ENCODE measurements at regions not wholly inside any gene's neighbourhood (a gene's known extent, or its start where the extent isn't known, plus 50 kb on each side); places are given as distances from the start of the nearest gene placed in this dataset.
A peak's percentile ranks its signal among the peaks of the same experiment; 100 is the strongest.

- H3K27ac ChIP-seq: no peak overlapping the region
- no peaks in the 10 kb centered on the region for H3K9me3 ChIP-seq
- in situ Hi-C loops (cut with MboI; ENCODE audit: low sequenced_read_pairs in 4 of 4) (no loop called here), intact Hi-C loops (cut with DNase I; ENCODE audit: low total_unique reads) (no loop called here)
- DNase-seq (no peak), ATAC-seq (no peak)
- TF ChIP-seq CTCF (IDR thresholded peaks at IDR 0.05 in 4 of 5, conservative IDR thresholded peaks at IDR 0.05 in 1 of 5): no peak
- TF ChIP-seq POLR2A (IDR thresholded peaks at IDR 0.05): no peak
- no peaks in the 10 kb centered on the region for H3K4me1 ChIP-seq
- H3K36me3 ChIP-seq: no peaks in the 10 kb centered on the region
- H3K27me3 ChIP-seq: peaks cover 0 to 3% (median under 1%) of the 10 kb centered on the region in 3 donors
- no peak overlapping the region for H3K4me3 ChIP-seq
Measured at GRCh38 chr14:104349950-104350349, 211.6 kb downstream of the KIF26A start.

GRCh38 chr14:104350463-104351185, 212.2 kb downstream of the KIF26A start:
- Histone ChIP-seq H3K27me3 (peaks cover 0 to 3% (median 0%) of the 10 kb centered on the region in 3 donors), H3K4me3 (no peak overlapping the region), H3K36me3 (no peaks in the 10 kb centered on the region), H3K9me3 (no peaks in the 10 kb centered on the region), H3K4me1 (no peaks in the 10 kb centered on the region), H3K27ac (no peak overlapping the region)
- ATAC-seq (no peak), DNase-seq (peak in 1 of 2 donors; percentile 6)
- TF ChIP-seq POLR2A (IDR thresholded peaks at IDR 0.05) (no peak), CTCF (IDR thresholded peaks at IDR 0.05 in 4 of 5, conservative IDR thresholded peaks at IDR 0.05 in 1 of 5) (no peak)
- intact Hi-C loops (cut with DNase I; ENCODE audit: low total_unique reads) (no loop called here), in situ Hi-C loops (cut with MboI; ENCODE audit: low sequenced_read_pairs in 4 of 4) (no loop called here)

GRCh38 chr14:104351849-104352492, 213.6 kb downstream of the KIF26A start:
- ATAC-seq (no peak), DNase-seq (no peak)
- no peak for TF ChIP-seq POLR2A (IDR thresholded peaks at IDR 0.05)
- no peak for TF ChIP-seq CTCF (IDR thresholded peaks at IDR 0.05 in 4 of 5, conservative IDR thresholded peaks at IDR 0.05 in 1 of 5)
- H3K27me3 ChIP-seq: peaks cover 0 to 3% (median 0%) of the 10 kb centered on the region in 3 donors
- no peak overlapping the region for H3K4me3 ChIP-seq
- H3K4me1 ChIP-seq: no peaks in the 10 kb centered on the region
- intact Hi-C loops (cut with DNase I; ENCODE audit: low total_unique reads) (no loop called here), in situ Hi-C loops (cut with MboI; ENCODE audit: low sequenced_read_pairs in 4 of 4) (no loop called here)
- no peaks in the 10 kb centered on the region for H3K9me3 ChIP-seq
- no peaks in the 10 kb centered on the region for H3K36me3 ChIP-seq
- H3K27ac ChIP-seq: no peak overlapping the region

GRCh38 chr14:104352493-104353220, 214.3 kb downstream of the KIF26A start:
- no peaks in the 10 kb centered on the region for H3K9me3 ChIP-seq
- TF ChIP-seq POLR2A (IDR thresholded peaks at IDR 0.05) (no peak), CTCF (IDR thresholded peaks at IDR 0.05 in 4 of 5, conservative IDR thresholded peaks at IDR 0.05 in 1 of 5) (no peak)
- H3K27ac ChIP-seq: no peak overlapping the region
- in situ Hi-C loops (cut with MboI; ENCODE audit: low sequenced_read_pairs in 4 of 4): no loop called here
- DNase-seq (peak in 1 of 2 donors; percentile 1), ATAC-seq (no peak)
- no peaks in the 10 kb centered on the region for H3K36me3 ChIP-seq
- H3K27me3 ChIP-seq: peaks cover 0 to 3% (median 0%) of the 10 kb centered on the region in 3 donors
- intact Hi-C loops (cut with DNase I; ENCODE audit: low total_unique reads): no loop called here
- no peak overlapping the region for H3K4me3 ChIP-seq
- no peaks in the 10 kb centered on the region for H3K4me1 ChIP-seq
